ENCODE measurements at regions not wholly inside any gene's neighbourhood (a gene's known extent, or its start where the extent isn't known, plus 50 kb on each side); places are given as distances from the start of the nearest gene placed in this dataset.

DNA sequence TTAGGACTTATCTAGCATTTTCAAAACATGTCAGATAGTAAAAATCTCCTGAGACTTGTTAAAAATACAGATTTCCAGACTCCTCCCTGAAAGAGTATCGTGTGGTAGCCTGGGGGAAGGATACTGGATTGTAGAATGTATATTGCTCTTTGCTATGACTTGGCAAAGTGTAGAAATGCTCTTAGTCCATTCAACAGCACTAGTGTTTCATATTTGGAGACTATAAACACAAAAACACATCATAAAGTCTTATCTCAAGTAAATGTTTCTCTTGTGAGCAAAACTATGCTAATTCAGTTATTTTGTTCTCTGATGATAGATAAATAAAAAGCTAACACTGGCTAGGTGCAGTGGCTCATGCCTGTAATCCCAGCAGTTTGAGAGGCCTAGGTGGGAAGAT lies 137.5 kb upstream of the PRPS1L1 start:
- Mint-ChIP-seq H3K9me3 (no peaks in the 10 kb centered on the region), H3K27ac (no peak overlapping the region), H3K36me3 (ENCODE audit: low read depth) (no peaks in the 10 kb centered on the region), H3K27me3 (ENCODE audit: insufficient read depth) (no peaks in the 10 kb centered on the region), H3K4me3 (no peak overlapping the region), H3K4me1 (no peaks in the 10 kb centered on the region)
- no peaks in the 10 kb centered on the region for H3K27me3 ChIP-seq (ENCODE audit: control insufficient read depth, insufficient read depth, low read length, poor library complexity, severe bottlenecking)
- H3K9me3 ChIP-seq (ENCODE audit: control insufficient read depth, low read length) = no peaks in the 10 kb centered on the region
- TF ChIP-seq, protein P1, sequence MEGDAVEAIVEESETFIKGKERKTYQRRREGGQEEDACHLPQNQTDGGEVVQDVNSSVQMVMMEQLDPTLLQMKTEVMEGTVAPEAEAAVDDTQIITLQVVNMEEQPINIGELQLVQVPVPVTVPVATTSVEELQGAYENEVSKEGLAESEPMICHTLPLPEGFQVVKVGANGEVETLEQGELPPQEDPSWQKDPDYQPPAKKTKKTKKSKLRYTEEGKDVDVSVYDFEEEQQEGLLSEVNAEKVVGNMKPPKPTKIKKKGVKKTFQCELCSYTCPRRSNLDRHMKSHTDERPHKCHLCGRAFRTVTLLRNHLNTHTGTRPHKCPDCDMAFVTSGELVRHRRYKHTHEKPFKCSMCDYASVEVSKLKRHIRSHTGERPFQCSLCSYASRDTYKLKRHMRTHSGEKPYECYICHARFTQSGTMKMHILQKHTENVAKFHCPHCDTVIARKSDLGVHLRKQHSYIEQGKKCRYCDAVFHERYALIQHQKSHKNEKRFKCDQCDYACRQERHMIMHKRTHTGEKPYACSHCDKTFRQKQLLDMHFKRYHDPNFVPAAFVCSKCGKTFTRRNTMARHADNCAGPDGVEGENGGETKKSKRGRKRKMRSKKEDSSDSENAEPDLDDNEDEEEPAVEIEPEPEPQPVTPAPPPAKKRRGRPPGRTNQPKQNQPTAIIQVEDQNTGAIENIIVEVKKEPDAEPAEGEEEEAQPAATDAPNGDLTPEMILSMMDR (conservative IDR thresholded peaks at IDR 0.05) = no peak
- H3K9ac ChIP-seq (ENCODE audit: extremely low read depth, low read length, poor library complexity, severe bottlenecking) = no peak overlapping the region
- H3K27ac ChIP-seq (ENCODE audit: low read depth, low read length) = no peak overlapping the region
- no peak for DNase-seq
- H3K4me1 ChIP-seq (ENCODE audit: control insufficient read depth, insufficient read depth, low read length) = no peaks in the 10 kb centered on the region
- no peak overlapping the region for H3K4me3 ChIP-seq (ENCODE audit: low read length)
- 100% methylated on average over 1 of the region's 1 CpG; no CpG with 5 or more reads in 1 of the 2 experiments for WGBS, 2 experiments (ENCODE audit: insufficient coverage in 1 of 2, insufficient read length in 1 of 2)
- no peaks in the 10 kb centered on the region for H3K36me3 ChIP-seq (ENCODE audit: control insufficient read depth, insufficient read depth, low read length)

DNA sequence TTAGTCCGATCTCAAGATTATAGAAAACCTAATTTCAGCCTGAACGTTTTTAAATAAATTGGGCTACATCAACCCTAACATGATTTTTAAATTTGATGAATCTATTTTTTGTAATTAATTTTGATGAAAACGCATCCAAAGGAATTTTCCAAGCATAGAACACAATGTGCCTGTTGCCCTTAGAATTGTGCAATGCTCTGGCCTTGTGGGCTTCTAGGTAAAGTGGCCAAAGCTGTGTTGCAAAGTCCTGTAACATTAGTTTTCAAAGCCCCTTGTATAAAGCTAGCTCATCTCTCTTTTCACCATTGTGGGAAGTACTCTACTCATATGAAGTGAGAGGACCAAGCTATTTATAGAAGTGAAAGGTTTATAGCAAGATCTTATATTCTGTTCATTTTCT lies 138.4 kb upstream of the PRPS1L1 start:
- Mint-ChIP-seq H3K27ac (no peak overlapping the region), H3K36me3 (ENCODE audit: low read depth) (no peaks in the 10 kb centered on the region), H3K27me3 (ENCODE audit: insufficient read depth) (peaks cover under 1% of the 10 kb centered on the region), H3K4me3 (no peak overlapping the region), H3K4me1 (no peaks in the 10 kb centered on the region), H3K9me3 (no peaks in the 10 kb centered on the region)
- TF ChIP-seq, protein P1 (conservative IDR thresholded peaks at IDR 0.05) = no peak
- Histone ChIP-seq H3K36me3 (ENCODE audit: control insufficient read depth, insufficient read depth, low read length) (no peaks in the 10 kb centered on the region), H3K27ac (ENCODE audit: low read depth, low read length) (no peak overlapping the region), H3K9me3 (ENCODE audit: control insufficient read depth, low read length) (no peaks in the 10 kb centered on the region), H3K27me3 (ENCODE audit: control insufficient read depth, insufficient read depth, low read length, poor library complexity, severe bottlenecking) (no peaks in the 10 kb centered on the region), H3K4me3 (ENCODE audit: low read length) (no peak overlapping the region), H3K4me1 (ENCODE audit: control insufficient read depth, insufficient read depth, low read length) (no peaks in the 10 kb centered on the region), H3K9ac (ENCODE audit: extremely low read depth, low read length, poor library complexity, severe bottlenecking) (no peak overlapping the region)
- 83 to 95% methylated on average over 3 of the region's 3 CpGs for WGBS, 2 experiments (ENCODE audit: insufficient coverage in 1 of 2, insufficient read length in 1 of 2)
- no peak for DNase-seq

DNA sequence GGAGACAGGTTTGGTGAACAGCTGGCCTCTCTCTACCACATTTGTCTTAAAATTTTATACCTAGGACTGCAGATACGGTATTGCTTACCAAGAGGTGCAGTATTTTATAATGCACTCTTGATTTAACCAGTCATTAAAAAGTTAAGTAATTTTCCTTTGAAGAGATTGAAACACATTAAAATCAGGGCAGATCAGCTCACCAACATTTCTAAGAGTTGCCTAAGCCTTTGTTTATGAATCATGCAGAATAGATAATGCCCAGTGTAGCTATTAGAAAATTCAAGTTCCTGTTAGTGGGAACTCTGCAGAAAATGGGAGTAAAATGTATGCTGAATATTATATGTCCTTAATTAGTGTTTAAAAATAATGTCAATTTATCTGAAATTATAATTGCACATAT lies 140.2 kb upstream of the PRPS1L1 start:
- no peaks in the 10 kb centered on the region for H3K9me3 ChIP-seq (ENCODE audit: control insufficient read depth, low read length)
- Mint-ChIP-seq H3K36me3 (ENCODE audit: low read depth) (no peaks in the 10 kb centered on the region), H3K4me1 (no peaks in the 10 kb centered on the region), H3K27ac (no peak overlapping the region), H3K9me3 (no peaks in the 10 kb centered on the region), H3K4me3 (no peak overlapping the region), H3K27me3 (ENCODE audit: insufficient read depth) (peaks cover 2% of the 10 kb centered on the region)
- H3K4me1 ChIP-seq (ENCODE audit: control insufficient read depth, insufficient read depth, low read length) = no peaks in the 10 kb centered on the region
- H3K36me3 ChIP-seq (ENCODE audit: control insufficient read depth, insufficient read depth, low read length) = no peaks in the 10 kb centered on the region
- TF ChIP-seq, protein P1 (conservative IDR thresholded peaks at IDR 0.05) = no peak
- no peak overlapping the region for H3K9ac ChIP-seq (ENCODE audit: extremely low read depth, low read length, poor library complexity, severe bottlenecking)
- WGBS, 2 experiments (ENCODE audit: insufficient coverage in 1 of 2, insufficient read length in 1 of 2) = 67 to 100% methylated on average over 1 of the region's 1 CpG
- H3K27me3 ChIP-seq (ENCODE audit: control insufficient read depth, insufficient read depth, low read length, poor library complexity, severe bottlenecking) = no peaks in the 10 kb centered on the region
- H3K4me3 ChIP-seq (ENCODE audit: low read length) = no peak overlapping the region
- no peak overlapping the region for H3K27ac ChIP-seq (ENCODE audit: low read depth, low read length)
- DNase-seq = no peak

Measured in endodermal cell (in vitro differentiated cells).